Psoas muscle (tissue), 7 donors: ENCODE measurements at regions not wholly inside any gene's neighbourhood (a gene's known extent, or its start where the extent isn't known, plus 50 kb on each side); places are given as distances from the start of the nearest gene placed in this dataset.

ENCODE experiments used
- ATAC-seq, 4 donors: fragments of 200-7000 bp; cut with Tn5 transposase; one replicate each; pipeline ENCODE4 v1.9.1; 2020; ENCODE audit warnings: moderate library complexity in 3 of 4, mild to moderate bottlenecking in 2 of 4
- DNase-seq, 2 donors: peaks; one replicate each; pipeline ENCODE4 v3.0.0-alpha.2; 2020
- H3K27ac ChIP-seq: fragments of 200-600 bp; one replicate; pipeline ENCODE4 v1.8.0; 2022
- H3K27me3 ChIP-seq, 3 donors: fragments of 200-600 bp in 1 of 3; one replicate each; pipeline versions ENCODE4 v1.6.1 to v1.8.0; 2013 to 2022; ENCODE audit warnings: low read length in 2 of 3, mild to moderate bottlenecking in 2 of 3, moderate library complexity in 1 of 3; ENCODE audit not compliant: insufficient read depth in 3 of 3
- H3K36me3 ChIP-seq, 2 donors: fragments of 200-600 bp in 1 of 2; one replicate each; pipeline versions ENCODE4 v1.6.1 to v1.8.0; 2013 to 2022; ENCODE audit warnings: low read depth in 1 of 2, mild to moderate bottlenecking in 1 of 2, moderate library complexity in 1 of 2; ENCODE audit not compliant: insufficient read depth in 1 of 2
- H3K4me1 ChIP-seq: fragments of 200-600 bp; one replicate; pipeline ENCODE4 v1.8.0; 2022
- H3K4me3 ChIP-seq: fragments of 200-600 bp; one replicate; pipeline ENCODE4 v1.8.0; 2022; ENCODE audit warnings: mild to moderate bottlenecking
- H3K9me3 ChIP-seq: fragments of 200-600 bp; one replicate; pipeline ENCODE4 v1.8.0; 2022
- WGBS, 3 donors: extraction: QIAGEN DNeasy Blood & Tissue Kit; methylation state at CpG; one replicate each; pipeline versions ENCODE4 v1.1.6 to v1.1.7; 2013; 5-methylcytosine and 5-hydroxymethylcytosine counted together
- intact Hi-C, 2 donors: fragments of 100-400 bp; cut with DNase I; formaldehyde crosslinking; loops; one replicate each; pipeline versions ENCODE4 v1.11.0 to v1.14.2; 2022
- TF ChIP-seq, protein P1 (sequence below): fragments of 200-600 bp; IDR thresholded peaks from one replicate; pipeline ENCODE4 v1.8.0; 2022; ENCODE audit warnings: antibody characterized with exemption
- donor health status: healthy with polysubstance abuse.
- donor health status: DM: no; HTN: no; CAD: no; lungs with moderate emphysema.
- donor health status: Bipolar disorder and iron deficiency.
- donor health status: healthy.
- donor health status: DM: yes; HTN: yes; CAD: no.
- donor health status: DM: no; HTN: no; CAD: no.
- donor health status: DM: yes; HTN: yes; CAD: no.

DNA sequence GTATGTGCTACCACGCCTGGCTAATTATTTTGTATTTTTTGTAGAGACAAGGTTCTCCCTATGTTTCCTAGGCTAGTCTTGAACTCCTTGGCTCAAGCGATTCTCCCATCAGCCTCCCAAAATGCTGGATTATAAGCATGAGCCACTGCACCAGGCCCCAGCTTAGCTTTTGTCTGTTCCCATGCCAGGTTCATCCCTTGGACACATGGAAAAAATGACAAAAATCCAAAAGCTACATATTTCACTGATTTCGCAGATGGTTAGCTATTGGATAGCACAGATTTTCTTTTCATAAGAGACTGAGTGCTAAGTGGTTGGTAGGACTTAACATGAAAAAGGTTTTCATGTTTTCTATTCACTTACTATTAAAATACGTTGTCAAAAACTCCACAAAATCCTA lies 286.6 kb upstream of the KITLG start:
- Histone ChIP-seq H3K4me1 (no peaks in the 10 kb centered on the region), H3K27me3 (no peaks in the 10 kb centered on the region), H3K36me3 (no peaks in the 10 kb centered on the region), H3K9me3 (no peaks in the 10 kb centered on the region), H3K27ac (no peak overlapping the region), H3K4me3 (no peak overlapping the region)
- ATAC-seq: no peak
- intact Hi-C loops: no loop called here
- no peak for DNase-seq
- 59 to 72% (median 64%) methylated on average over 4 of the region's 4 CpGs for WGBS, 3 donors
- TF ChIP-seq, protein P1, sequence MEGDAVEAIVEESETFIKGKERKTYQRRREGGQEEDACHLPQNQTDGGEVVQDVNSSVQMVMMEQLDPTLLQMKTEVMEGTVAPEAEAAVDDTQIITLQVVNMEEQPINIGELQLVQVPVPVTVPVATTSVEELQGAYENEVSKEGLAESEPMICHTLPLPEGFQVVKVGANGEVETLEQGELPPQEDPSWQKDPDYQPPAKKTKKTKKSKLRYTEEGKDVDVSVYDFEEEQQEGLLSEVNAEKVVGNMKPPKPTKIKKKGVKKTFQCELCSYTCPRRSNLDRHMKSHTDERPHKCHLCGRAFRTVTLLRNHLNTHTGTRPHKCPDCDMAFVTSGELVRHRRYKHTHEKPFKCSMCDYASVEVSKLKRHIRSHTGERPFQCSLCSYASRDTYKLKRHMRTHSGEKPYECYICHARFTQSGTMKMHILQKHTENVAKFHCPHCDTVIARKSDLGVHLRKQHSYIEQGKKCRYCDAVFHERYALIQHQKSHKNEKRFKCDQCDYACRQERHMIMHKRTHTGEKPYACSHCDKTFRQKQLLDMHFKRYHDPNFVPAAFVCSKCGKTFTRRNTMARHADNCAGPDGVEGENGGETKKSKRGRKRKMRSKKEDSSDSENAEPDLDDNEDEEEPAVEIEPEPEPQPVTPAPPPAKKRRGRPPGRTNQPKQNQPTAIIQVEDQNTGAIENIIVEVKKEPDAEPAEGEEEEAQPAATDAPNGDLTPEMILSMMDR: no peak

DNA sequence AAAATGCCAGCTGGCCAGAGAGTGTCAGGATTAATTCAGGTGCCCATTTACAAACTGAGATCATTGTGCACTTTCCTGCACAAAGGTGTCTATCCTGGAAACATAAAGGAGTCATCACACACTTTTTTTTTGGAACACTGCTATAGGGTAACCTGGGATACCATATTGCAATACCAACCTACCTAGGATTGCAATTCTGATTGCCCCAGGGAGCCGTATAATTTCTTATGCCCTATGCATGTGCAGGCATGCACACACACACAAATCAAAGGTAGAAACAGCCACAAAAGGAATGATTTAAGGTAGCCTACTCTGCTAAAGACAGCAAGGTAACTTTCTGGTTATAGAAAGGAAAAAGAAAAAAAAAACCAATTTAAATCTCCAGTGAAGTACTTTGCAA lies 285.3 kb upstream of the KITLG start:
- Histone ChIP-seq H3K4me1 (no peaks in the 10 kb centered on the region), H3K4me3 (no peak overlapping the region), H3K27ac (no peak overlapping the region), H3K27me3 (no peaks in the 10 kb centered on the region), H3K36me3 (no peaks in the 10 kb centered on the region), H3K9me3 (no peaks in the 10 kb centered on the region)
- DNase-seq (no peak), ATAC-seq (no peak)
- TF ChIP-seq, protein P1: no peak
- intact Hi-C loops: no loop called here
- WGBS, 3 donors: 69 to 88% (median 86%) methylated on average over 1 of the region's 1 CpG

DNA sequence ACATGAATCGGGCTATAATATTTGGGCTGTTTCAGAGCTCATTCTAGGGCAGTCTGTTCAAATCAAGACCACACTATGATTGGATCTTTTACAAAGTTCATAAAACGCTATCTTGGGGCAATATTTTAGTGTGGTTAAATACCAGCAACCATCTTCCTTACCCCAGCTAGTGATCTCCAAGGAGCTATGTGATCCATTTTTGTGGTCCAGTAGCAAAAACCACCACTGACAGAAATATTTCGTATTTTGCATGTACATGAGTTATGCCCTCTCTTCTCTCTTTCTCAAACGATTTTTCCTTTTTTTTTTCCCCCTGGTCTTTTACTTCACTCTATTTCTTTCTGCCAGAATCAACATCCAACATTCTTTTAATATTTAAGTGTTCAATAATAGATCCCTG lies 280.6 kb upstream of the KITLG start:
- 72 to 77% (median 75%) methylated on average over 4 of the region's 4 CpGs for WGBS, 3 donors
- Histone ChIP-seq H3K27me3 (no peaks in the 10 kb centered on the region), H3K27ac (no peak overlapping the region), H3K4me3 (no peak overlapping the region), H3K9me3 (no peaks in the 10 kb centered on the region), H3K4me1 (no peaks in the 10 kb centered on the region), H3K36me3 (no peaks in the 10 kb centered on the region)
- intact Hi-C loops: no loop called here
- DNase-seq: no peak
- TF ChIP-seq, protein P1: no peak
- no peak for ATAC-seq

DNA sequence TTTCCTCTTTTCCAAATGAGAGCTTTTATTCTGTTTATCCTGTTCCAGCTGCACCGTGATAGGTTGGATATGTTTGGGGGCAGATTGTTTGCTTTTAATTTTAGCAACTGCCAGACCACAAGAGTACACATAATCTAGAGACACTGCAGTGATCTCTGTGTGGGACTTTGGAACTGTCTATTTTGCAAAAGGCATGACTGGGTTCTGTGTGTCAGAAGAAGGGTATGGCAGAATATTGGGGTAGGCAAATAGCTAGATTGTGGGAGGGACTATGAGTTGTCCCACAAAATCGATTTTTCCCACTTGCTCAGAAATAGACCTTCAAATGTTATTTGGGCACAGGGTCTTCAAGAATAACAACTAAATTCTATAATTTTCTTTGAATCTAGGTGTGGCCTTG lies 275.9 kb upstream of the KITLG start:
- no peaks in the 10 kb centered on the region for H3K36me3 ChIP-seq
- no peak overlapping the region for H3K4me3 ChIP-seq
- DNase-seq: no peak
- no peak for ATAC-seq
- TF ChIP-seq, protein P1: no peak
- H3K9me3 ChIP-seq: no peaks in the 10 kb centered on the region
- no peaks in the 10 kb centered on the region for H3K4me1 ChIP-seq
- H3K27ac ChIP-seq: no peak overlapping the region
- intact Hi-C loops: no loop called here
- WGBS, 3 donors: 82 to 90% (median 89%) methylated on average over 2 of the region's 2 CpGs
- no peaks in the 10 kb centered on the region for H3K27me3 ChIP-seq

DNA sequence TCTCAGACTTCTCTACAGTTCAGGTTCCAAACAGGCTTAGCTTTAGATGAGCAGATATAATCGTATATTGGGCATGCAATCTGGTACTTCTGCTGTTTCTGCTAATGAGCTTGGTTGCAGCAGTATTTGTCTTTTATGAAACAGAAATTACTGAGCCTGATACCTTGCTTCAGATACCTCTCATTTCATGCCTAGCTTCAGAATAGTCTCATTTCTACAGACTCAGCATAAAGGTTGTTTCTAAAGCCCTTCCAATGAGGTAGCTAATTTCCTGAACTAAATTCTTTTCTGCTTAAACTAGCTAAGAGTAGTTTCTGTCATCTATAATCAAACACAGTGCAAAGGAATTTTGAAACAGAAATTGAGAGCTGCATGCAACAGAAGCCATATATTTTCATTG lies 275.0 kb upstream of the KITLG start:
- ATAC-seq (no peak), DNase-seq (no peak)
- 82 to 88% (median 86%) methylated on average over 1 of the region's 1 CpG for WGBS, 3 donors
- Histone ChIP-seq H3K4me3 (no peak overlapping the region), H3K4me1 (no peaks in the 10 kb centered on the region), H3K36me3 (no peaks in the 10 kb centered on the region), H3K27me3 (no peaks in the 10 kb centered on the region), H3K9me3 (no peaks in the 10 kb centered on the region), H3K27ac (no peak overlapping the region)
- TF ChIP-seq, protein P1: no peak
- intact Hi-C loops: no loop called here
